ENCODE measurements at regions not wholly inside any gene's neighbourhood (a gene's known extent, or its start where the extent isn't known, plus 50 kb on each side); places are given as distances from the start of the nearest gene placed in this dataset.

- TF ChIP-seq, protein P1, sequence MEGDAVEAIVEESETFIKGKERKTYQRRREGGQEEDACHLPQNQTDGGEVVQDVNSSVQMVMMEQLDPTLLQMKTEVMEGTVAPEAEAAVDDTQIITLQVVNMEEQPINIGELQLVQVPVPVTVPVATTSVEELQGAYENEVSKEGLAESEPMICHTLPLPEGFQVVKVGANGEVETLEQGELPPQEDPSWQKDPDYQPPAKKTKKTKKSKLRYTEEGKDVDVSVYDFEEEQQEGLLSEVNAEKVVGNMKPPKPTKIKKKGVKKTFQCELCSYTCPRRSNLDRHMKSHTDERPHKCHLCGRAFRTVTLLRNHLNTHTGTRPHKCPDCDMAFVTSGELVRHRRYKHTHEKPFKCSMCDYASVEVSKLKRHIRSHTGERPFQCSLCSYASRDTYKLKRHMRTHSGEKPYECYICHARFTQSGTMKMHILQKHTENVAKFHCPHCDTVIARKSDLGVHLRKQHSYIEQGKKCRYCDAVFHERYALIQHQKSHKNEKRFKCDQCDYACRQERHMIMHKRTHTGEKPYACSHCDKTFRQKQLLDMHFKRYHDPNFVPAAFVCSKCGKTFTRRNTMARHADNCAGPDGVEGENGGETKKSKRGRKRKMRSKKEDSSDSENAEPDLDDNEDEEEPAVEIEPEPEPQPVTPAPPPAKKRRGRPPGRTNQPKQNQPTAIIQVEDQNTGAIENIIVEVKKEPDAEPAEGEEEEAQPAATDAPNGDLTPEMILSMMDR (IDR thresholded peaks at IDR 0.05), result no peak
- no peak for TF ChIP-seq POLR2A (IDR thresholded peaks at IDR 0.05)
These were observed 414.4 kb downstream of the FAT4 start for GRCh38 chr4:125729171-125729570.

Data from lower leg skin (tissue), 3 donors.